KBM-7 (cell line): ENCODE measurements at regions not wholly inside any gene's neighbourhood (a gene's known extent, or its start where the extent isn't known, plus 50 kb on each side); places are given as distances from the start of the nearest gene placed in this dataset.
"Not testable (repeated sequence)": the region's sequence is repeated elsewhere in the genome, so short reads cannot be mapped to it uniquely, and the experiment has no call there.

Experiments
- DNase-seq: peaks from one replicate; pipeline ENCODE4 v3.0.0-alpha.2; 2015
- in situ Hi-C: fragments of 300-500 bp; cut with MboI; formaldehyde crosslinking; loops from 2 replicates; pipeline ENCODE4 v1.14.3; 2020; ENCODE audit warnings: low sequenced_read_pairs, low pct_unique_long_range_greater_than_20kb, mixed read lengths

DNA sequence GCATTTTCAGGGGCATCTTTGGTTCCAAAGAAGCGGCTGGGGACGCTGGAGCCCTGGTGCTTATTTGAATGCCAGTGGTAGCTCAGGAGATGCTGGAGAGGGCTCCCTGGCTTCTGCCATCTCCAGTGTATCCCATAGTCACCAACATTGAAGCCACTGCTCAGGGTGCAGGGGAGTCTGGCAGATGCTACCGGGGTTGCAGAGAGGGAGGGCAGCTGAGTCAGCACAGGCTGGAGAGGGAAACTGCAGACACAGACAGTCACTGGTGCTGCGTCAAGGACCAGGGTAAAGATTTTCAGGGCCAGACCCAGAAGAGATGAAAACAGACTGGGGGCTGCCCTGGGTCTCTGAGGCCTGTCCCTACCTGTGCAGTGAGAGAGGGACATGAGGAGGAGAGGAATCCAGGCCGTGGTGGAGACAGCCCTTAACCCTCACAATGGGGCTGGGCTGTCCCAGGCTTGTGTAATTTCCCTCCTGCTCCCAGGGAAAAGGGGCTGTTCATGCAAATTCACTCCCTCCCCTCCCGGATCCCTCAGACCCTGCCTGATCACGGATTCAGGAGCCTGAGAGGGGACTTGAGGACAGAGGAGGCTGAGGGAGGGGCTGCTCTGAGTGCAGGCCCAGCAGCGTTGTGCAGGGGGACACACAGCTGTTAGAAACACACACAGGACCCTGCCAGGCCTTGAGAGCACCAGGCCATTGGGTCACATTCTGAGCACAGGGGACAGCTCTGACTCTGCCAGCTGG, 126.9 kb upstream of the GRK3 start:
- DNase-seq: no peak
- in situ Hi-C loops: no loop called here

DNA sequence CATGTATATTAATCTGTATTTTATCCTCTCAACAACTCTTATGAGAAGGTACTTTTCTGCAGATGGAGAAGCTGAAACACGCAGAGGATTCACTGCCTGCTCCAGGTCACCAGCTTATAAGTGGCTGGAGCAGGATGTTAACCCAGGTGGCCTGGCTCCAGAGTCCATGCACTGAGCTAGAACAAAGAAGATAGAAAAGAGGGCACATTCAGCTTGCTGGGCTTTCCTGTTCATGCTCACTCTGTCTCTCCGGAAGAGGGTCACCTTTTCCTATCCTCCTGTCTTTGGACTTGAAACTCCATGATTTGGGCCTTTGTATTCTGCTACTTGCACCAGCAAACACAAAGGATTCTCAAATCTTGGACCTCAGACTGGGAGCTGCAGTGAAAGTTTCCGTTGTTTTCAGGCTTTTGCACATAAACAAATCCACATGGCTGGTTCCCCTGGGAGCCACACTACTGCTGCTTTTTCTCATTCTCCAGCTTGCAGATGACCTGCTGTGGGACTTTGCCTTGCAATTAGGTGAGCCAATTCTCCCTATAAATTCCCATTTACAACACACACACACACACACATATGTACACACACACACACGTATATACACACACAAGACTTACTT, 117.3 kb upstream of the GRK3 start:
- no peak for DNase-seq
- in situ Hi-C loops: no loop called here

DNA sequence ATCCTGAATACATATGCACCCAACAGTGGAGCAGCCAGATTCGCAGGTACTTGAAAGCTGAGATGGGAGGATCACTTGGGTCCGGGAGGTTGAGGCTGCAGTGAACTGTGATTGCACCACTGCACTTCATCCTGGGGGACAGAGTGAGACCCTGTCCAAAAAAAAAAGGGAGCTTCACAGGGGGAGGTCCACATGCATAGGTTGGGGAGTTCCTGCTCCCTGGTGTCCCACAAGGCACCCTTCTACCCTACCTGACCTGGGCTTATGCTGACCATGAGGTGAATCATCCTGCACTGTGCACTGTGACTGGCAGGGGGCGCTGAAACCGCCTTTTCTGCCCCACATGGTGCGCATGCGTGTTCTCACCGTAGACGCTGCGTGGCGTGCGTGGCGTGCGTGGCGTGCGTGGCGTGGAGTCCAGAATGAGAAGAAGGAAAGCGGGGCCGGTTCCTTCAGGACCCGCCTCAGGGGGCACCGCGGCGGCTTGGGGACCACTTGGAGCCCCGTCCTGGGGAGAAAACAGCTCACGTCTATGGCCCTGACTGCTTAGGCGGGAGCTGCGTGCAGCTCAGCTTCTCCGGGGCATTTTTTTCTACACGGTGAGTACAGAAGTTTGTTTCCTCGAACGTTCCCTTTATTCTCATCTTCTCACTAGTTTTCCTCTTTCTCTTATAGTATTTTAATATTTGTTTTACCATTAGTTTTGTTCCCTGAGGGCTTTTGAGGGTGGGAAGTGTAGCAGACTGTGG, 116.6 kb upstream of the GRK3 start:
- in situ Hi-C loops: no loop called here
- DNase-seq: peak; percentile 92

GRCh38 chr22:25448435-25449051, 115.9 kb upstream of the GRK3 start:
- peak; percentile 7 for DNase-seq
- in situ Hi-C loops: no loop called here

DNA sequence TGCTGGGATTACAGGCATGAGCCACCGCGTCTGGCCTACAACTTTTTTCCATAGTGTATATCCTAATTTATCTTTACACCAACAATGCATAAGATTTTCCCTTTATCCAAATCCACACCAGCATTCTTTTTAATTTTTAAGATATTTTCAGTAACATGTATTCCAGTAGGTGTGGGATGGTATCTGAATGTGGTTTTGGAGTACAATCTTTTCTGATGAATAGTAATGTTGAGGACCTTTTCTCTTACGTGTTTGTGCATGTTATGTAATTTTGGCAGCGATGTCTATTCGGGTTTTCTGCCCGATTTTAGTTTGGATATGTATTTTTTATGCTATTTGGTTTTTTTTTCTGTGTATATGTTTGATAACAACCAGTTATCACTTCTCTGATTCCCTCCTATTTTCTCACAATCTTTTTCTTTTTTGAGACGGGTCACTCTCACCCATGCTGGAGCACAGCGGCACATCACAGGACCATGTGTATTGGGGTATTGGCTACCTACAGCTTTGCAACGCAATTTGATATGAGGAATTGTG, 114.6 kb upstream of the GRK3 start:
- in situ Hi-C loops: no loop called here
- DNase-seq: no peak

DNA sequence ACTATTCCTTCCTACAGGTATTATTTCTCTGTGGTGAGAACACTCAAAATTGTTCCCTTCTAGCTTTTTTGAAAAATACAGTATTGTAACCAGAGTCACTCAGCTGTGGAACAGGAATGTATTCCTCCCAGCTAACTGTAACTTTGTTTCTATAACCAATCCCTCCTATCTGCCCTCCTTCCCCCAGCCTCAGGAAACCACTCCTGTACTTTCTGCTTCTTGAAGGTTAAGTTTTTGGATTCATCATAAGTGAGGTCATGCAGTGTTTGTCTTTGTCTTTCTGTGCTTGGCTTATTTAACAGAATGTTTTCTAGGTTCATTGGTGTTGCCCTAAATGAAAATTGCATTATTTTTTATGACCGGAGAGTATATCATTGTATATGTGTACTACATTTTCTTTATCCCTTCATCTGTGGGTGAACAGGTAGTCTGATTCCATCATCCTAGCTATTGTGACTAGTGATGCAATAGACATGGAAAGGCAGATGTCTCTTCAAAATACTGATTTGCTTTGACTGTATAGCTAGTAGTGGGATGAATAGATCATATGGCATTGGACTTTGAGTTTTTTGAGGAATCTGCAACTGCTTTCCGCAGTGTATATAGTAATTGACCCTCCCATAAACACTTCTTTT, 112.9 kb upstream of the GRK3 start:
- in situ Hi-C loops: no loop called here

DNA sequence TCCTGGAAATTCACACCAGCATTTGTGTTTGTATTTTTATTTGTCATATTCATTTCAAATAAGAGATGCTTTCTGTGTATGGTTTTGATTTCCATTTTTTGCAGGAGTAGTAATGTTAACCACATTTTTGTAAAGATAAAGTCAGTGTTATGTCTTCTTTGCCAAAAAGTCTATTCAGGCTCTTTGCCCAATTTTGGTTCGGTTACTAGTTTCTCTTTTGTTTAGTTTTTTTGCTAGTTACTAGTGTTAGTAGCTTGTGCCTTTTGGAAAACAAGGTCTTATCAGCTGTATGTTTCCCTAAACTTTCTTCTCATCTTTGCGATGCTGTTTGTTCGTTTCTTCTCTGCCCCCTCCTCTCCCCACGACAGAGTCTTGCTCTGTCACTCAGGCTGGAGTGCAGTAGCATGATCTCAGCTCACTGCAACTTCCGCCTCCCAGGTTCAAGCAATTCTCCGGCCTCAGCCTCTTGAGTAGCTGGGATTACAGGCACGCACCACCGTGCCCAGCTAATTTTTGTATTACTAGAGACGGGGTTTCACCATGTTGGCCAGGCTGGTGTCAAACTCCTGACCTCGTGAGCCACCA, 112.3 kb upstream of the GRK3 start:
- no peak for DNase-seq
- in situ Hi-C loops: no loop called here

More for the DNA sequence above, 112.9 kb upstream of the GRK3 start:
- DNase-seq: no peak

DNA sequence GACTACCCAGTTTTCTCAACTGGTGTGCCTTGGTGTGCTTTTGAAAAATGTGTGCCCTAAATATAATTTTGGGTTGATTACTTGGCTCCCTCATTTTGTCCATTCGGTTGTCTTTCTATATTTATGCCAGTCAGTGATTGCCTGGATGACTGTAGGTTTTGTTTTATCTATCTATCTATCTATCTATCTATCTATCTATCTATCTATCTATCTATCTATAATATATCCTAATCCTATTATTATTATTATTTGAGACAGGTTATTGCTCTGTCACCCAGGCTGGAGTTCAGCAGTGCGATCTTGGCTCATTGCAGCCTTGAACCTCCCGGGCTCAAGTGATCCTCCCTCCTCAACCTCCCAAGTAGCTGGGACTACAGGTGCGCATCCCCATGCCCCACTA, 111.4 kb upstream of the GRK3 start:
- DNase-seq: no peak
- in situ Hi-C loops: no loop called here

GRCh38 chr22:25453557-25453956, 110.9 kb upstream of the GRK3 start:
- DNase-seq: no peak
- in situ Hi-C loops: no loop called here

DNA sequence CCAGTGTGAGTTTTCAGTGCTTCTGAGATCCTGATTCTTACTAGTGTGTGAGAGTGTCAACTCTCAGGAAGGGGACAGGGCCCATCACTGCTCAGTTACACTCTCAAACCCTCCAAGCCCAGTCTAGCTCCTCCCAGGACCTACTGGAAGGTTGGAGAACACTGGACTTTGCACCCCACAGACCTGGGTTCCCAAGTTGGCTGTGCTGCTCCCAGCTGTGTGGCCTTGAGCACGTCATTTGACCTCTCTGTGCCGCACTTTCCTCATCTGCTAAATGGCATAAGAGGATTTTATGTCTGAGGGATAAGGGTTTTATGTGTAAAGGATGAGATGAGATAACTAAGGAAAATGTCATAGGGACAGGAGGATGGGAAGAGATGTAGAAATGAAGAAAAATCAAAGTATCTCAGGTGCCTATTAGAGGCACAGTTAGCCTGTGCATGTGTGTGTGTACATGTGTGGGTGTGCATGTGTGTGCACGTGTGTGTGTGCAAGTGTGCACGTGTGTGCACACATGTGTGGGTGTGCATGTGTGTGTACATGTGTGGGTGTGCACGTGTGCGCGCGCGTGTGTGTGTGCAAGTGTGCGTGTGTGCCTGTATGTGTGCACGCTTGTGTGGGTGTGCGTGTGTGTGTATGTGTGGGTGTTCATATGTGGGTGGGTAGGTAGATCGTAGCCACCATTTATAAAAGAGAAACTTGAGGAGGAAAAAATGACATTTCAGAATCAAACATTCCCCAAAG, 108.0 kb upstream of the GRK3 start:
- in situ Hi-C loops, DNase-seq: not testable (repeated sequence)

- in situ Hi-C loops, DNase-seq: not testable (repeated sequence)
Observed at GRCh38 chr22:25458631-25459030, 105.8 kb upstream of the GRK3 start.

GRCh38 chr22:25460682-25461081, 103.8 kb upstream of the GRK3 start:
- in situ Hi-C loops: loop anchor here (10.0 kb wide), 1 partner anchor 314 kb away; no protein-coding TSS in a partner anchor

DNA sequence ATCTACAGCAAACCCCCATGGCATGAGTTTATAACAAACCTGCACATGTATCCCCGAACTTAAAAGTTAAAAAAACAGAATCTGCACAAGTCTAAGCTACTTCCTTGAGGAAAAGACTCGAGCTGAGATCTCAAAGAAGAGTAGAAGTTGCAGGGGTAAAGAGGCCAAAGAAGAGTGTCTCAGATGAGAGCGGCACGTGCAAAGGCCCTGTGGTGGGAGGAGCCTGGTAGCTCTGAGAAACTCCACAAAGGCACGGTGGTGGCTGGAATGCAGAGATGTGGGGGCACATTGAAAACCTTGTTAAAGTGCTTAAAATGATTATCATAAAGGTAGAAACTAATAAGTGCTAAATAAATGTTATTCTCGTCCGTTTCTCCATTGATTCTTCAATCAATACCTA, 103.2 kb upstream of the GRK3 start:
- in situ Hi-C loops: loop anchor here (10.0 kb wide), 1 partner anchor 314 kb away; no protein-coding TSS in a partner anchor
- no peak for DNase-seq

More at GRCh38 chr22:25460682-25461081, 103.8 kb upstream of the GRK3 start:
- DNase-seq: not testable (repeated sequence)

- in situ Hi-C loops: loop anchor here (10.0 kb wide), 1 partner anchor 312 kb away; no protein-coding TSS in a partner anchor
Observed at GRCh38 chr22:25462474-25463346, 101.8 kb upstream of the GRK3 start.

DNA sequence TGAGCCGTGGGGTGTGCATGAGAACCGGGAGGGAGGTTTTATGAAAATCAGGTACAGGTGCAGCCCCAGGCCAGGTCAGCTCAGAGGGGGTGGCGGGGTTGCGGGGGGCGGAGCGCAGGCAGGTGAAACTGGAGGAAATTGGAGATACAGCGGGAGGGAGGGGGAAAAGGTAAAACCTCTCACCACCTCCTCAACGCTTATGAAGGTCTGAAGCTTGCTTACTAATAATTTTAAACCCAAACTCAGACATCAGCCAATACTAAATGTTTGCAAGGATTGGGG, 101.2 kb upstream of the GRK3 start:
- in situ Hi-C loops: loop anchor here (10.0 kb wide), 1 partner anchor 312 kb away; no protein-coding TSS in a partner anchor
- not testable (repeated sequence) for DNase-seq

More at GRCh38 chr22:25462474-25463346, 101.8 kb upstream of the GRK3 start:
- DNase-seq: peak; percentile 87

DNA sequence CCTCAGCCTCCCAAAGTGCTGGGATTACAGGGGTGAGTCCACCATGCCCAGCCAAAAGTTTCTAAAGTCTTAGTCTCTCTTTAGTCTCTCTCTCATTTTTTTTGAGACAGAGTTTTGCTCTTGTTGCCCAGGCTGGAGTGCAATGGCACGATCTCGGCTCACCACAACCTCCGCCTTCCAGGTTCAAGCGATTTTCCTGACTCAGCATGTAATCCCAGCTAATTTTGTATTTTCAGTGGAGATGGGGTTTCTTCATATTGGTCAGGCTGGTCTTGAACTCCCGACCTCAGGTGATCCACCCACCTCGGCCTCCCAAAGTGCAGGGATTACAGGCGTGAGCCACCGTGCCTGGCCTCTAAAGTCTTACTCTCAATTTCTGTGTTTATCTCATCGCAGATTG, 100.1 kb upstream of the GRK3 start:
- not testable (repeated sequence) for DNase-seq
- in situ Hi-C loops: loop anchor here (10.0 kb wide), 1 partner anchor 310 kb away; no protein-coding TSS in a partner anchor

- in situ Hi-C loops: loop anchor here (10.0 kb wide), 1 partner anchor 309 kb away; no protein-coding TSS in a partner anchor
- no peak for DNase-seq
Observed at GRCh38 chr22:25465949-25466348, 98.5 kb upstream of the GRK3 start.
